Upper lobe of left lung (tissue), 6 donors: ENCODE measurements at regions not wholly inside any gene's neighbourhood (a gene's known extent, or its start where the extent isn't known, plus 50 kb on each side); places are given as distances from the start of the nearest gene placed in this dataset.

ENCODE experiments used
- ATAC-seq, 2 donors: fragments of 200-7000 bp; cut with Tn5 transposase; one replicate each; pipeline ENCODE4 v1.9.1; 2022; ENCODE audit warnings: mild to moderate bottlenecking in 2 of 2, moderate library complexity in 2 of 2; ENCODE audit not compliant: low FRiP score in 2 of 2
- DNase-seq, 2 donors: peaks; one replicate each; pipeline ENCODE4 v3.0.0-alpha.2; 2019 to 2020
- H3K27ac ChIP-seq, 4 donors: fragments of 200-600 bp; sonication (generic); one replicate each; pipeline ENCODE4 v1.5.1; 2016 to 2019
- H3K27me3 ChIP-seq, 4 donors: fragments of 200-600 bp; sonication (generic); one replicate each; pipeline ENCODE4 v1.5.1; 2017 to 2019
- H3K36me3 ChIP-seq, 4 donors: fragments of 200-600 bp; sonication (generic); one replicate each; pipeline ENCODE4 v1.5.1; 2016 to 2019
- H3K4me1 ChIP-seq, 4 donors: fragments of 200-600 bp; sonication (generic); one replicate each; pipeline ENCODE4 v1.5.1; 2018 to 2019
- H3K4me3 ChIP-seq, 4 donors: fragments of 200-600 bp; sonication (generic); one replicate each; pipeline ENCODE4 v1.5.1; 2017 to 2019; ENCODE audit warnings: mild to moderate bottlenecking in 2 of 4, moderate library complexity in 1 of 4
- H3K9me3 ChIP-seq, 4 donors: fragments of 200-600 bp; sonication (generic); one replicate each; pipeline ENCODE4 v1.5.1; 2018 to 2019
- CTCF ChIP-seq, 6 experiments: fragments of 450-650 bp in 4 of 6; fragments of 200-600 bp in 2 of 6; sonication (generic) in 2 of 6; IDR thresholded peaks; one replicate each; pipeline ENCODE4 v1.5.1; 2016 to 2019; ENCODE audit warnings: antibody characterized with exemption in 6 of 6
- EP300 ChIP-seq, 4 donors: sonication (generic); formaldehyde crosslinking; IDR thresholded peaks; one replicate each; pipeline ENCODE4 v1.5.1; 2017; ENCODE audit warnings: antibody characterized with exemption in 4 of 4, control low read depth in 2 of 4
- POLR2A ChIP-seq, 4 donors: fragments of 450-650 bp; IDR thresholded peaks; one replicate each; pipeline ENCODE4 v1.5.1; 2016 to 2017; ENCODE audit warnings: antibody characterized with exemption in 4 of 4, mild to moderate bottlenecking in 2 of 4
- POLR2AphosphoS5 ChIP-seq, 2 donors: sonication (generic); formaldehyde crosslinking; IDR thresholded peaks; one replicate each; pipeline ENCODE4 v1.5.1; 2017; ENCODE audit warnings: antibody characterized with exemption in 2 of 2
- WGBS, 2 donors: methylation state at CpG; one replicate each; pipeline ENCODE4 v1.1.5; 2017 to 2018; 5-methylcytosine and 5-hydroxymethylcytosine counted together
- donor health status: DM: no; HTN: no; CAD: no; lungs with moderate emphysema.
- donor health status: DM: no; HTN: yes; CAD: no; lungs with severe emphysema.

GRCh38 chr4:123306769-123307168 is 89.8 kb upstream of the SPRY1 start:
- no peak overlapping the region for H3K4me3 ChIP-seq
- H3K9me3 ChIP-seq: no peaks in the 10 kb centered on the region
- no peaks in the 10 kb centered on the region for H3K4me1 ChIP-seq
- 84 to 89% methylated on average over 2 of the region's 2 CpGs for WGBS, 2 donors
- no peak overlapping the region for H3K27ac ChIP-seq
- no peak for DNase-seq
- TF ChIP-seq POLR2A (IDR thresholded peaks at IDR 0.05) (no peak), POLR2AphosphoS5 (IDR thresholded peaks at IDR 0.05) (no peak)
- ATAC-seq: no peak
- H3K27me3 ChIP-seq: no peaks in the 10 kb centered on the region
- H3K36me3 ChIP-seq: no peaks in the 10 kb centered on the region

GRCh38 chr4:123308667-123309066 is 87.9 kb upstream of the SPRY1 start:
- DNase-seq: no peak
- Histone ChIP-seq H3K27ac (no peak overlapping the region), H3K4me3 (no peak overlapping the region), H3K36me3 (no peaks in the 10 kb centered on the region), H3K4me1 (no peaks in the 10 kb centered on the region), H3K9me3 (no peaks in the 10 kb centered on the region), H3K27me3 (no peaks in the 10 kb centered on the region)
- ATAC-seq: no peak
- 100% methylated on average over 1 of the region's 1 CpG for WGBS, 2 donors
- TF ChIP-seq POLR2AphosphoS5 (IDR thresholded peaks at IDR 0.05) (no peak), CTCF (IDR thresholded peaks at IDR 0.05) (no peak), EP300 (IDR thresholded peaks at IDR 0.05) (no peak), POLR2A (IDR thresholded peaks at IDR 0.05) (no peak)

- no peaks in the 10 kb centered on the region for H3K4me1 ChIP-seq
- WGBS, 2 donors: 80 to 92% methylated on average over 1 of the region's 1 CpG
- H3K9me3 ChIP-seq: no peaks in the 10 kb centered on the region
- no peak for DNase-seq
- no peak for ATAC-seq
- no peaks in the 10 kb centered on the region for H3K36me3 ChIP-seq
- no peak overlapping the region for H3K27ac ChIP-seq
- no peak overlapping the region for H3K4me3 ChIP-seq
- H3K27me3 ChIP-seq: no peaks in the 10 kb centered on the region
- no peak for TF ChIP-seq EP300 (IDR thresholded peaks at IDR 0.05)
- TF ChIP-seq CTCF (IDR thresholded peaks at IDR 0.05): no peak
- TF ChIP-seq POLR2A (IDR thresholded peaks at IDR 0.05): no peak
- no peak for TF ChIP-seq POLR2AphosphoS5 (IDR thresholded peaks at IDR 0.05)
These were observed 84.5 kb upstream of the SPRY1 start for GRCh38 chr4:123312116-123312515.

- no peak overlapping the region for H3K27ac ChIP-seq
- no peak overlapping the region for H3K4me3 ChIP-seq
- ATAC-seq: no peak
- H3K27me3 ChIP-seq: no peaks in the 10 kb centered on the region
- 83 to 85% methylated on average over 10 of the region's 10 CpGs for WGBS, 2 donors
- DNase-seq: no peak
- no peaks in the 10 kb centered on the region for H3K36me3 ChIP-seq
- no peaks in the 10 kb centered on the region for H3K9me3 ChIP-seq
- H3K4me1 ChIP-seq: no peaks in the 10 kb centered on the region
- TF ChIP-seq POLR2AphosphoS5 (IDR thresholded peaks at IDR 0.05): no peak
- no peak for TF ChIP-seq EP300 (IDR thresholded peaks at IDR 0.05)
- no peak for TF ChIP-seq CTCF (IDR thresholded peaks at IDR 0.05)
- no peak for TF ChIP-seq POLR2A (IDR thresholded peaks at IDR 0.05)
These were observed 83.5 kb upstream of the SPRY1 start for GRCh38 chr4:123312951-123313592.

- Histone ChIP-seq H3K27me3 (no peaks in the 10 kb centered on the region), H3K9me3 (no peaks in the 10 kb centered on the region), H3K27ac (no peak overlapping the region), H3K36me3 (no peaks in the 10 kb centered on the region), H3K4me3 (no peak overlapping the region), H3K4me1 (no peaks in the 10 kb centered on the region)
- WGBS, 2 donors: 84 to 100% methylated on average over 1 of the region's 1 CpG
- ATAC-seq (no peak), DNase-seq (no peak)
- TF ChIP-seq POLR2A (IDR thresholded peaks at IDR 0.05): no peak
- TF ChIP-seq EP300 (IDR thresholded peaks at IDR 0.05): no peak
- no peak for TF ChIP-seq CTCF (IDR thresholded peaks at IDR 0.05)
- no peak for TF ChIP-seq POLR2AphosphoS5 (IDR thresholded peaks at IDR 0.05)
These were observed 81.0 kb upstream of the SPRY1 start for GRCh38 chr4:123315617-123316016.
